Calu3 (cell line): ENCODE measurements at regions not wholly inside any gene's neighbourhood (a gene's known extent, or its start where the extent isn't known, plus 50 kb on each side); places are given as distances from the start of the nearest gene placed in this dataset.

Experiments
- BruUV-seq: library from RNA; stranded (reverse); fragments of 400-500 nt; replicated peaks from 2 replicates; lab custom pipeline; 2021; lab: Mats Ljungman, UMichigan
- CTCF ChIA-PET: fragments of 300-600 bp; sonication (Branson Sonifier 250); formaldehyde crosslinking; loops from one replicate; lab custom pipeline; 2022; ENCODE audit warnings: antibody characterized with exemption; lab: Charles Lee
- DNase-seq: peaks from one replicate; pipeline ENCODE4 v3.0.0; 2022
- H3K27ac Mint-ChIP-seq: one replicate; pipeline ENCODE4 v1.8.0; 2022; ENCODE audit warnings: mixed read lengths; ENCODE audit not compliant: unreplicated experiment
- H3K27me3 Mint-ChIP-seq: one replicate; pipeline ENCODE4 v1.8.0; 2022; ENCODE audit warnings: mixed read lengths; ENCODE audit not compliant: unreplicated experiment
- H3K36me3 Mint-ChIP-seq: one replicate; pipeline ENCODE4 v1.8.0; 2022; ENCODE audit warnings: mild to moderate bottlenecking, moderate library complexity, mixed read lengths; ENCODE audit not compliant: insufficient read depth, unreplicated experiment
- H3K4me1 Mint-ChIP-seq: one replicate; pipeline ENCODE4 v1.8.0; 2022; ENCODE audit warnings: mild to moderate bottlenecking, low read depth, mixed read lengths; ENCODE audit not compliant: unreplicated experiment
- H3K4me3 Mint-ChIP-seq: one replicate; pipeline ENCODE4 v1.8.0; 2022; ENCODE audit warnings: mild to moderate bottlenecking, low read depth, moderate library complexity, mixed read lengths; ENCODE audit not compliant: unreplicated experiment
- H3K9me3 Mint-ChIP-seq: one replicate; pipeline ENCODE4 v1.8.0; 2022; ENCODE audit warnings: low read depth, mixed read lengths; ENCODE audit not compliant: unreplicated experiment
- intact Hi-C: fragments of 100-400 bp; cut with micrococcal nuclease; formaldehyde crosslinking; loops from one replicate; pipeline ENCODE4 v1.10.0; 2022; ENCODE audit not compliant: unreplicated experiment
- TF ChIP-seq, protein P1 (sequence below): fragments of 200-600 bp; IDR thresholded peaks from one replicate; pipeline ENCODE4 v1.8.0; 2022; ENCODE audit warnings: antibody characterized with exemption; ENCODE audit not compliant: unreplicated experiment

- Mint-ChIP-seq H3K9me3 (no peaks in the 10 kb centered on the region), H3K4me1 (no peaks in the 10 kb centered on the region), H3K27me3 (peaks cover 99% of the 10 kb centered on the region), H3K36me3 (no peaks in the 10 kb centered on the region), H3K27ac (no peak overlapping the region), H3K4me3 (no peak overlapping the region)
- intact Hi-C loops = no loop called here
- no TSS peak for BruUV-seq
- CTCF ChIA-PET = no interaction called here
- TF ChIP-seq, protein P1, sequence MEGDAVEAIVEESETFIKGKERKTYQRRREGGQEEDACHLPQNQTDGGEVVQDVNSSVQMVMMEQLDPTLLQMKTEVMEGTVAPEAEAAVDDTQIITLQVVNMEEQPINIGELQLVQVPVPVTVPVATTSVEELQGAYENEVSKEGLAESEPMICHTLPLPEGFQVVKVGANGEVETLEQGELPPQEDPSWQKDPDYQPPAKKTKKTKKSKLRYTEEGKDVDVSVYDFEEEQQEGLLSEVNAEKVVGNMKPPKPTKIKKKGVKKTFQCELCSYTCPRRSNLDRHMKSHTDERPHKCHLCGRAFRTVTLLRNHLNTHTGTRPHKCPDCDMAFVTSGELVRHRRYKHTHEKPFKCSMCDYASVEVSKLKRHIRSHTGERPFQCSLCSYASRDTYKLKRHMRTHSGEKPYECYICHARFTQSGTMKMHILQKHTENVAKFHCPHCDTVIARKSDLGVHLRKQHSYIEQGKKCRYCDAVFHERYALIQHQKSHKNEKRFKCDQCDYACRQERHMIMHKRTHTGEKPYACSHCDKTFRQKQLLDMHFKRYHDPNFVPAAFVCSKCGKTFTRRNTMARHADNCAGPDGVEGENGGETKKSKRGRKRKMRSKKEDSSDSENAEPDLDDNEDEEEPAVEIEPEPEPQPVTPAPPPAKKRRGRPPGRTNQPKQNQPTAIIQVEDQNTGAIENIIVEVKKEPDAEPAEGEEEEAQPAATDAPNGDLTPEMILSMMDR = no peak
- no peak for DNase-seq
These were observed 347.5 kb downstream of the C16orf95 start for GRCh38 chr16:86969716-86970115.

GRCh38 chr16:86970279-86970678 is 346.9 kb downstream of the C16orf95 start:
- intact Hi-C loops = no loop called here
- H3K4me3 Mint-ChIP-seq = no peak overlapping the region

GRCh38 chr16:86970726-86971125 is 346.5 kb downstream of the C16orf95 start:
- intact Hi-C loops = no loop called here
- CTCF ChIA-PET = no interaction called here
- DNase-seq = no peak

More at GRCh38 chr16:86970279-86970678, 346.9 kb downstream of the C16orf95 start:
- no peaks in the 10 kb centered on the region for H3K4me1 Mint-ChIP-seq
- no TSS peak for BruUV-seq
- TF ChIP-seq, protein P1 = no peak
- no peak overlapping the region for H3K27ac Mint-ChIP-seq
- peaks cover 100% of the 10 kb centered on the region for H3K27me3 Mint-ChIP-seq
- H3K36me3 Mint-ChIP-seq = peaks cover 2% of the 10 kb centered on the region
- no peaks in the 10 kb centered on the region for H3K9me3 Mint-ChIP-seq
- no peak for DNase-seq
- CTCF ChIA-PET = no interaction called here

DNA sequence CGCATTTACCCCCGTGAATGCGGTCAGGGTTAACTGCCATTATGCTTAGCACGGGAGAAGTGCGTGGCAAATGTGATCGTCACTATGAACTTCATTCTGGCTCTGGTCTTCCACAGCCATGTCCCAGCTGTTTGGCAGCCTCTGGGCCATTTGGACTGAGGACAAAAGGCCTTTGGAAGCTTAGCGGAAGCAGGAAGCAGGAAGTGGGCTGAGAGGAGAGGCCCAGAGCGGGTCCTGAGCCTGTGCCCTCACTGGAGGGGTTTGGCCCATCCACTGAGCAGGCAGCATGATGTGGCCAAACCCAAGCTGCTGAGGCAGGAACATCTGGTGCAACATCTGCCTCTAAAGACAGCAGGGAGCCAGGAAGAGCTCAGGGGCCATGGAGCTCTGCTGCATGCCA is 345.9 kb downstream of the C16orf95 start:
- no TSS peak for BruUV-seq
- CTCF ChIA-PET = no interaction called here
- TF ChIP-seq, protein P1 = no peak
- Mint-ChIP-seq H3K36me3 (peaks cover 7% of the 10 kb centered on the region), H3K27ac (no peak overlapping the region), H3K4me3 (no peak overlapping the region), H3K27me3 (peaks cover 94% of the 10 kb centered on the region), H3K9me3 (no peaks in the 10 kb centered on the region), H3K4me1 (no peaks in the 10 kb centered on the region)
- no peak for DNase-seq
- intact Hi-C loops = no loop called here

More at GRCh38 chr16:86970726-86971125, 346.5 kb downstream of the C16orf95 start:
- Mint-ChIP-seq H3K4me3 (no peak overlapping the region), H3K4me1 (no peaks in the 10 kb centered on the region), H3K27ac (no peak overlapping the region), H3K9me3 (no peaks in the 10 kb centered on the region), H3K36me3 (peaks cover 7% of the 10 kb centered on the region), H3K27me3 (peaks cover 100% of the 10 kb centered on the region)
- no TSS peak for BruUV-seq
- TF ChIP-seq, protein P1 = no peak
